ENCODE measurements at regions not wholly inside any gene's neighbourhood (a gene's known extent, or its start where the extent isn't known, plus 50 kb on each side); places are given as distances from the start of the nearest gene placed in this dataset.

- ATAC-seq (no peak), DNase-seq (no peak)
- Histone ChIP-seq H3K27ac (no peak overlapping the region), H3K36me3 (no peaks in the 10 kb centered on the region), H3K27me3 (no peaks in the 10 kb centered on the region), H3K4me3 (no peak overlapping the region), H3K4me1 (no peaks in the 10 kb centered on the region), H3K9me3 (no peaks in the 10 kb centered on the region)
- intact Hi-C loops (cut with DNase I), result no loop called here
- TF ChIP-seq CTCF (IDR thresholded peaks at IDR 0.05) (no peak), POLR2A (IDR thresholded peaks at IDR 0.05) (no peak)
Measured at GRCh38 chr5:44891116-44891515, 82.4 kb downstream of the MRPS30 start.

GRCh38 chr5:44900273-44900954, 91.7 kb downstream of the MRPS30 start:
- TF ChIP-seq POLR2A (IDR thresholded peaks at IDR 0.05) (no peak), CTCF (IDR thresholded peaks at IDR 0.05) (no peak)
- no peaks in the 10 kb centered on the region for H3K9me3 ChIP-seq
- H3K36me3 ChIP-seq, result no peaks in the 10 kb centered on the region
- no peaks in the 10 kb centered on the region for H3K4me1 ChIP-seq
- intact Hi-C loops (cut with DNase I), result no loop called here
- DNase-seq, result no peak
- H3K4me3 ChIP-seq, result no peak overlapping the region
- no peak overlapping the region for H3K27ac ChIP-seq
- no peaks in the 10 kb centered on the region for H3K27me3 ChIP-seq
- ATAC-seq, result no peak

GRCh38 chr5:44907396-44907795, 98.6 kb downstream of the MRPS30 start:
- Histone ChIP-seq H3K36me3 (no peaks in the 10 kb centered on the region), H3K27me3 (no peaks in the 10 kb centered on the region), H3K4me1 (no peaks in the 10 kb centered on the region), H3K9me3 (no peaks in the 10 kb centered on the region), H3K27ac (no peak overlapping the region), H3K4me3 (no peak overlapping the region)
- TF ChIP-seq POLR2A (IDR thresholded peaks at IDR 0.05), result no peak
- TF ChIP-seq CTCF (IDR thresholded peaks at IDR 0.05), result no peak
- WGBS (ENCODE audit: insufficient coverage, low coverage, low lambda C conversion rate, missing lambda C conversion rate), result 31% methylated on average over 5 of the region's 5 CpGs
- DNase-seq, result no peak
- intact Hi-C loops (cut with DNase I), result no loop called here
- ATAC-seq, result no peak

- intact Hi-C loops (cut with DNase I), result no loop called here
- Histone ChIP-seq H3K27me3 (no peaks in the 10 kb centered on the region), H3K27ac (no peak overlapping the region), H3K36me3 (no peaks in the 10 kb centered on the region), H3K4me1 (no peaks in the 10 kb centered on the region), H3K4me3 (no peak overlapping the region), H3K9me3 (no peaks in the 10 kb centered on the region)
- ATAC-seq, result no peak
- DNase-seq, result no peak
- TF ChIP-seq POLR2A (IDR thresholded peaks at IDR 0.05) (no peak), CTCF (IDR thresholded peaks at IDR 0.05) (no peak)
- 39% methylated on average over 1 of the region's 1 CpG for WGBS (ENCODE audit: insufficient coverage, low coverage, low lambda C conversion rate, missing lambda C conversion rate)
Measured at GRCh38 chr5:44909004-44909403, 100.3 kb downstream of the MRPS30 start.

GRCh38 chr5:44911501-44911900, 102.8 kb downstream of the MRPS30 start:
- ATAC-seq, result no peak
- no peaks in the 10 kb centered on the region for H3K4me1 ChIP-seq
- TF ChIP-seq CTCF (IDR thresholded peaks at IDR 0.05) (no peak), POLR2A (IDR thresholded peaks at IDR 0.05) (no peak)
- H3K4me3 ChIP-seq, result no peak overlapping the region
- no peaks in the 10 kb centered on the region for H3K36me3 ChIP-seq
- 59% methylated on average over 1 of the region's 1 CpG for WGBS (ENCODE audit: insufficient coverage, low coverage, low lambda C conversion rate, missing lambda C conversion rate)
- no peak overlapping the region for H3K27ac ChIP-seq
- no peaks in the 10 kb centered on the region for H3K9me3 ChIP-seq
- intact Hi-C loops (cut with DNase I), result no loop called here
- H3K27me3 ChIP-seq, result no peaks in the 10 kb centered on the region
- DNase-seq, result no peak
